ENCODE measurements at regions not wholly inside any gene's neighbourhood (a gene's known extent, or its start where the extent isn't known, plus 50 kb on each side); places are given as distances from the start of the nearest gene placed in this dataset.
"Not testable (repeated sequence)": the region's sequence is repeated elsewhere in the genome, so short reads cannot be mapped to it uniquely, and the experiment has no call there.

- no peaks in the 10 kb centered on the region for H3K4me1 ChIP-seq (replicated peaks)
- DNase-seq (ENCODE audit: low read depth in 1 of 2, low spot score in 2 of 2): no peak
- no peaks in the 10 kb centered on the region for H3K27me3 ChIP-seq (replicated peaks)
- H3K27ac ChIP-seq: no peak overlapping the region
- H3K36me3 ChIP-seq: no peaks in the 10 kb centered on the region
- H3K9me3 ChIP-seq (replicated peaks): no peaks in the 10 kb centered on the region
- no peak overlapping the region for H3K4me3 ChIP-seq
Observed at GRCh38 chr3:184440151-184440550, 60.3 kb downstream of the CHRD start.

- no peak overlapping the region for H3K27ac ChIP-seq
- no peaks in the 10 kb centered on the region for H3K36me3 ChIP-seq
- H3K27me3 ChIP-seq (replicated peaks): no peaks in the 10 kb centered on the region
- no peak for DNase-seq (ENCODE audit: low read depth in 1 of 2, low spot score in 2 of 2)
- H3K4me1 ChIP-seq (replicated peaks): no peaks in the 10 kb centered on the region
- no peaks in the 10 kb centered on the region for H3K9me3 ChIP-seq (replicated peaks)
- no peak overlapping the region for H3K4me3 ChIP-seq
Observed at GRCh38 chr3:184441202-184441900, 61.5 kb downstream of the CHRD start.

- Histone ChIP-seq H3K4me3 (no peak overlapping the region), H3K9me3 (replicated peaks) (no peaks in the 10 kb centered on the region), H3K27ac (no peak overlapping the region), H3K4me1 (replicated peaks) (peaks cover 5% of the 10 kb centered on the region), H3K27me3 (replicated peaks) (no peaks in the 10 kb centered on the region), H3K36me3 (no peaks in the 10 kb centered on the region)
- DNase-seq (ENCODE audit: low read depth in 1 of 2, low spot score in 2 of 2): no peak
Observed at GRCh38 chr3:184443364-184443763, 63.5 kb downstream of the CHRD start.

GRCh38 chr3:184443831-184444230, 64.0 kb downstream of the CHRD start:
- no peaks in the 10 kb centered on the region for H3K27me3 ChIP-seq (replicated peaks)
- H3K27ac ChIP-seq: no peak overlapping the region
- no peak overlapping the region for H3K4me3 ChIP-seq
- H3K36me3 ChIP-seq: no peaks in the 10 kb centered on the region
- peaks cover 10% of the 10 kb centered on the region for H3K4me1 ChIP-seq (replicated peaks)
- H3K9me3 ChIP-seq (replicated peaks): no peaks in the 10 kb centered on the region
- no peak for DNase-seq (ENCODE audit: low read depth in 1 of 2, low spot score in 2 of 2)

- H3K27ac ChIP-seq: peak overlapping the region; percentile 61
- H3K36me3 ChIP-seq: no peaks in the 10 kb centered on the region
- H3K27me3 ChIP-seq (replicated peaks): no peaks in the 10 kb centered on the region
- DNase-seq (ENCODE audit: low read depth in 1 of 2, low spot score in 2 of 2): peak; percentile 64 to 87
- no peaks in the 10 kb centered on the region for H3K9me3 ChIP-seq (replicated peaks)
- peaks cover 22% of the 10 kb centered on the region for H3K4me1 ChIP-seq (replicated peaks)
- no peak overlapping the region for H3K4me3 ChIP-seq
Observed at GRCh38 chr3:184448321-184449160, 68.7 kb downstream of the CHRD start.

GRCh38 chr3:184449161-184449515, 69.3 kb downstream of the CHRD start:
- no peaks in the 10 kb centered on the region for H3K9me3 ChIP-seq (replicated peaks)
- no peak overlapping the region for H3K4me3 ChIP-seq
- H3K36me3 ChIP-seq: no peaks in the 10 kb centered on the region
- no peak overlapping the region for H3K27ac ChIP-seq
- no peaks in the 10 kb centered on the region for H3K27me3 ChIP-seq (replicated peaks)
- peaks cover 22% of the 10 kb centered on the region for H3K4me1 ChIP-seq (replicated peaks)
- no peak for DNase-seq (ENCODE audit: low read depth in 1 of 2, low spot score in 2 of 2)

GRCh38 chr3:184450547-184450946, 70.7 kb downstream of the CHRD start:
- Histone ChIP-seq H3K27ac (no peak overlapping the region), H3K4me3 (no peak overlapping the region), H3K36me3 (no peaks in the 10 kb centered on the region), H3K9me3 (replicated peaks) (no peaks in the 10 kb centered on the region), H3K4me1 (replicated peaks) (peaks cover 22% of the 10 kb centered on the region), H3K27me3 (replicated peaks) (no peaks in the 10 kb centered on the region)
- no peak for DNase-seq (ENCODE audit: low read depth in 1 of 2, low spot score in 2 of 2)

GRCh38 chr3:184453296-184453695, 73.4 kb downstream of the CHRD start:
- no peak overlapping the region for H3K4me3 ChIP-seq
- no peaks in the 10 kb centered on the region for H3K27me3 ChIP-seq (replicated peaks)
- no peaks in the 10 kb centered on the region for H3K36me3 ChIP-seq
- no peak overlapping the region for H3K27ac ChIP-seq
- H3K4me1 ChIP-seq (replicated peaks): peaks cover 18% of the 10 kb centered on the region
- H3K9me3 ChIP-seq (replicated peaks): no peaks in the 10 kb centered on the region
- DNase-seq (ENCODE audit: low read depth in 1 of 2, low spot score in 2 of 2): no peak

GRCh38 chr3:184455991-184456390, 76.1 kb downstream of the CHRD start:
- no peak for DNase-seq (ENCODE audit: low read depth in 1 of 2, low spot score in 2 of 2)
- H3K27me3 ChIP-seq (replicated peaks): no peaks in the 10 kb centered on the region
- H3K36me3 ChIP-seq: no peaks in the 10 kb centered on the region
- H3K9me3 ChIP-seq (replicated peaks): no peaks in the 10 kb centered on the region
- peaks cover 25% of the 10 kb centered on the region for H3K4me1 ChIP-seq (replicated peaks)
- H3K4me3 ChIP-seq: no peak overlapping the region
- H3K27ac ChIP-seq: no peak overlapping the region

- Histone ChIP-seq H3K4me1 (replicated peaks) (peaks cover 29% of the 10 kb centered on the region), H3K4me3 (no peak overlapping the region), H3K9me3 (replicated peaks) (no peaks in the 10 kb centered on the region), H3K36me3 (no peaks in the 10 kb centered on the region), H3K27me3 (replicated peaks) (no peaks in the 10 kb centered on the region), H3K27ac (no peak overlapping the region)
- no peak for DNase-seq (ENCODE audit: low read depth in 1 of 2, low spot score in 2 of 2)
Observed at GRCh38 chr3:184456476-184456875, 76.6 kb downstream of the CHRD start.

- no peak for DNase-seq (ENCODE audit: low read depth in 1 of 2, low spot score in 2 of 2)
Observed at GRCh38 chr3:184457329-184457728, 77.5 kb downstream of the CHRD start.

GRCh38 chr3:184457784-184458377, 78.0 kb downstream of the CHRD start:
- H3K4me1 ChIP-seq (replicated peaks): peaks cover 29% of the 10 kb centered on the region
- H3K9me3 ChIP-seq (replicated peaks); H3K4me3 ChIP-seq; DNase-seq (ENCODE audit: low read depth in 1 of 2, low spot score in 2 of 2); H3K27ac ChIP-seq; H3K27me3 ChIP-seq (replicated peaks); H3K36me3 ChIP-seq: not testable (repeated sequence)

More at GRCh38 chr3:184457329-184457728, 77.5 kb downstream of the CHRD start:
- Histone ChIP-seq H3K4me1 (replicated peaks) (peaks cover 29% of the 10 kb centered on the region), H3K36me3 (no peaks in the 10 kb centered on the region), H3K27me3 (replicated peaks) (no peaks in the 10 kb centered on the region), H3K4me3 (no peak overlapping the region), H3K27ac (no peak overlapping the region), H3K9me3 (replicated peaks) (no peaks in the 10 kb centered on the region)

GRCh38 chr3:184459355-184459754, 79.5 kb downstream of the CHRD start:
- no peaks in the 10 kb centered on the region for H3K9me3 ChIP-seq (replicated peaks)
- H3K36me3 ChIP-seq: no peaks in the 10 kb centered on the region
- peak overlapping the region; percentile 15 for H3K4me3 ChIP-seq
- H3K4me1 ChIP-seq (replicated peaks): peaks cover 29% of the 10 kb centered on the region
- peak; percentile 93 to 96 for DNase-seq (ENCODE audit: low read depth in 1 of 2, low spot score in 2 of 2)
- no peaks in the 10 kb centered on the region for H3K27me3 ChIP-seq (replicated peaks)
- peak overlapping the region; percentile 99 for H3K27ac ChIP-seq

- peak; percentile 81 to 89 for DNase-seq (ENCODE audit: low read depth in 1 of 2, low spot score in 2 of 2)
- H3K4me3 ChIP-seq: peak overlapping the region; percentile 15
- H3K9me3 ChIP-seq (replicated peaks): no peaks in the 10 kb centered on the region
- H3K27ac ChIP-seq: peak overlapping the region; percentile 99
- peaks cover 35% of the 10 kb centered on the region for H3K4me1 ChIP-seq (replicated peaks)
- no peaks in the 10 kb centered on the region for H3K36me3 ChIP-seq
- no peaks in the 10 kb centered on the region for H3K27me3 ChIP-seq (replicated peaks)
Observed at GRCh38 chr3:184460276-184460675, 80.4 kb downstream of the CHRD start.
